GM04503 (cell line): ENCODE measurements at regions not wholly inside any gene's neighbourhood (a gene's known extent, or its start where the extent isn't known, plus 50 kb on each side); places are given as distances from the start of the nearest gene placed in this dataset.

Source experiments
- DNase-seq: peaks from one replicate; pipeline ENCODE4 v3.0.0-alpha.2; 2012; ENCODE audit warnings: low read depth

DNA sequence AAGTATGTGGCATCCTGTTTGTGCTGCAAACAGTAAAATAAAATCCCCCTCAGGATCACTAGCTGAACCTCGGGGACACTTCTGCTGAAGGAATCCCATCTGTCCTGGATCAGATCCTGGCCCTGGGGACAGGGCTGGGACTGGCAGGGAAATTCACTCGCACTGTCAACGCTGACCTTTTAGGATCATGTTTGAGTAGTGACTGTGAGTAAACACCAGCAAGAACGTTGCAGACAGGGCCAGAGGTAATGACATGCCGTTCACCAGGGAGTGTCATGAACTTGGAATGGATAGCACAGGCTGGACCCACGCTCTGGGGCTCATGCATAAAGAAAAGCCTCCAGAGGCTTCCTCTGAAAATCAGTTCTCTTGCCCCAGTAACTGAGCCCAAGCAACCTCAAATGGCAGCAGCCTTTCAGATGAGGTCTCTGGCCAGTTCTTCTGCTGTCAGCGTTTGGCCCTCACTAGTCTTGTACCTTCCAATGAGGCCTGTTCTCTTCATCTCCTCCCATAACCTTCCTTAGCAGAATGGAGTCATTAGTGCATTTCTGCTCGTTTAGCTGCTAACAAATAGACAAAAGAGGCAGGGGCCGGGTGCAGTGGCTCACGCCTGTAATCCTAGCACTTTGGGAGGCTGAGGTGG lies 51.0 kb upstream of the BARX2 start:
- no peak for DNase-seq

DNA sequence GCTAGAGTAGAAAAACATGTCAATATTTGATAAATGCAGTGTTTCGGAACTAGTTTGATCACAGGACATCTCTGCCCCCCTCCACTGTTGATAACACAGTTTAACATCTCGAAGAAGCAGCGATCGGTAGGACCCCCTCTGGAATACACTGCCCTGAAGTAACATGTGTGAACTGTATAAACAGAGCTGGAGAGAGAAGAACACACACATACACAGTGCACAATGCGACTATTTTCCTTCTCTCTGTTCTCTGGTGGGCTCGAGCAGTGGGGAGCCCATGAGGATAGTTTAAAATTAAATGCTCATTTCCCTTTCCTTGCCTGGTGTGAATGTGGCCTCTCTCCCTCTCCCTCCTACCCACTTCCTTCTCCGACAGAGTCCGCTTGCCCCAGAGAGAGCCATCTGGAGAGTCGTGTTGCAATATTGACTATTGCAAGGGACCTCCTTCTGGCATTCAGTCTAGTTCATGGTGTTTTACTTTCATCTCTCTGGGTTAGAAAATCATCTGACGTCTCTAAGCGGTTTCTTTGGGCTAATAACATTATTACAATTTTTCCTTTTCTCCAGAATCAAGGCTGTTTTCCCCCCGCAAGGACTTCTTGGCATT lies 51.6 kb upstream of the BARX2 start:
- no peak for DNase-seq

DNA sequence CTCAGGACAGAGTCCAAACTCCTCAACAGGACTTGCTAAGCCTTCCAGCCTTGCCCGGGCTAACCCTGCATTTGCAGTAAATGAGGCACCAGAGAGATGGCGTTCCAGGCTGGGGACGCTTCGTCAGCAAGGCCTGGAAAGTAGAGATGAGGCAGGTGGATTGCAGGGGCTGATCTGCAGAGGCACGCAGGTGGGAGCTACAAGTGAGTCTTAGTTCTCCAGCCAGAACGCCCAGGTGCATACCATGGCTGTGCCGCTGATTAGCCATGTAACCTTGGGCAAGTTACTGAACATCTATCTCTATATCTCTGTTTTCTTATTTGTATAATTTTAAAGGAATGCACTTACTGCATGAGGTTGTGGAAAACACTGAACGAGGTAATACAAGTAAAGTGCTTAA lies 52.7 kb upstream of the BARX2 start:
- DNase-seq = no peak

DNA sequence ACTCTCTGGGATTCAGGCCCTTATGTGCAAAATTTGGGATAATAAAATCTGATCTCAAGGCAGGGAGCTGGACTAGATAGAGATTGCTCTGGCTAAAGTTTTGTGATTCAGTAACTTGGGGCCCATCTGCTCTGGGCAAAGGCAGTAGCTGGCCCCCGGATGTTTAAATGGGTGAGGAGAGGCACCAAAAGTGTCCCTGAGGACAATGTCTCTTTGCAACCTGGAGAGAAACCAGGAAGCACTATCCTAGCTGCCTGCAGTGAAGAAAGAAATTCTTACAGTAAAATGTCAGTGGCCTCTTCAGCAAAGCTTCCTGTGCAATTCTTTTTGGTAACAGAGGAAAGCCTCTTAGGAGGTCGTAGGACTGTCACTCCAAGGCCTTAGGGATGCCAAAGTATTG lies 54.6 kb upstream of the BARX2 start:
- DNase-seq = no peak

DNA sequence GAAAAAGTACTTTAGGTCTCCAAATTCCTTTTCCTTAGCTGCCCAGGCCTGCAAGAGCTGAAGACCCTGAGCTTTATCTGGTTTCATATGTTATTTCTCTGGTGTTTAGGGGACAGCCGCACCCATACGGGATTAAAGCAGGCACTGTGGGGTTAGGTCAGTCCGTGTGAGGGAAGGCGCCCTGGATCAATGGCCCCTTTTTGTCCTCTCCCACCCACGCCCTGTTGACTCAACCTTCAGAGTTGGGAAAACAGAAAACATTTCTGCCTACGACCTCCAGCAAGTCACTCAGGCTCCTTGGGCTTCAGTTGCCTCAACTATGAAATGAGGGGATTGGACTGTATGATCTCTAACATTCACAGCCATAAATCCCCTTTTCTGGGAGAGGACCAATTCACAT lies 55.2 kb upstream of the BARX2 start:
- no peak for DNase-seq

DNA sequence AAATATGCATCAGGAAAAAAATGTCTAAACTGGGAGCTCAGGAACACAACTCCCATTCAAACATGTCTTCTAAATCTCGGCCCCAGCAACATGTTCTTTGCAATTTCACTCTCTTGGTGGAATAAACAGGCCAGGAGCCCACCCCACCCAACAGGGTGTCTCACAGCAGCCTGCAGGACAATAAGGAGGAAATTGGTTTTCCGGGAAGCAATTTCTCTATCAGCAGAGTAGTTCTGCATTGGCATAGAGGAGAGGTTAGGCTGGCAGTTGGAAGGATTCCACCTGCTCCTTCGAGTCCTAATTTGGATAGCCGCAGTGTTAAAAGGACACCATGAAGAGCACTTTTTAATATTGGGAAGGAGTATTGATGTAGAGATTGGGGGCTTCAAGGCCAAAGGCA lies 55.9 kb upstream of the BARX2 start:
- DNase-seq = no peak

DNA sequence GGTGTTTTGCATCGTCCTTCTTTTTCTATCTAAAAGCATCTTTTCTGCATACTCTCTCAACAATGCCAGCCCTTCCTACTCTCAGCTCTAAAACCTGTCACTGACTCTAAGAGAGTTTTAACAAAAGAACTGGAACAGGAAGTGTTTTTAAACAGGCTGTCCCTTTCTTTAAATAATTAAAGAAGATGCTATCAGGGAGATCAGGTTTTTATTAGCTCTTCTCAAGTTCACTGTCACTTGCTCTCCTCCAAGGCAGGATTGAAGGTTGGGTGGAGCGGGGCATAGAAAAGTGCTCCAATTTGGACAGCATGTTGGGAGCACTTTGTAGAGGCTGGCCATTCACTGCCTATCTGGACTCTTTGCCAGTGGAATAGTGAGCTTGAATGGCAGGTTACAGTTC lies 56.4 kb upstream of the BARX2 start:
- DNase-seq = no peak

DNA sequence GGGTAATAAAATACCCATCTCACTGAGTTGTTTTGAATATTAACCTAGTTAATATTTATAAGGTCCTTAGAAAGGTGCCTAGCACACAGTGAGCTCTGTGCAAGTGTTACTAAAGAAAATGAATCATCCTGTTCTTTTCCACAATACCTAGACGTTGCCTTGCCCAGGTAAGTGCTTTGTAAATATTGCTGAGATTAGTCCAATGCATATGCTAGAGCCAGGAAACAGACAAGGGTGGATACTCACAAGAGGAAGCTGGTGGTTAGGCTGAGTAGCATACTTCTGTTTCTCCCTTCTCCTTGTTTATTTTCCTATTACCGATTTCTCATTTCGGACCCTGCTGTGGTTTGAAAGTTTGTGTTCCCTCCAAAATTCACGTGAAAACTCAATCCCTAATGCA lies 58.1 kb upstream of the BARX2 start:
- DNase-seq = no peak

DNA sequence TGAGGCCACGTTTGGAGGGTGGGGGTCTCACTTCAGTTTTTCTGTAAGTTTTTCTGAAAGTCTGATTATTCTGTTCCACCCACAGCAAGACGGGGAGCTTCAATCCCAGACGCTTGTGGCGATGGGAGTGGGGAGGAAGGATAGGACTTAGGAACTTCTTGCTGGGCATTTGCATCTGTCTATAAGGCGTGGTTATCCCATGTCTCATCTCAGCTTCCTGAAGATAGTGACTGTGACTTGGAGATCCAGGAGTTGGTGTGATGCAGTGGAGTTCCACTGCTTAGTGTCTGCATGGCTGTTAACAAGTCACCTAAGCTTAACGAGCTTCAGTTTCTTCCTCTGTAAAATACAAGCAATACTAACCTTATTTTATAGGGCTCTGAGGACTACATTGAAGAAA lies 58.9 kb upstream of the BARX2 start:
- DNase-seq = no peak

DNA sequence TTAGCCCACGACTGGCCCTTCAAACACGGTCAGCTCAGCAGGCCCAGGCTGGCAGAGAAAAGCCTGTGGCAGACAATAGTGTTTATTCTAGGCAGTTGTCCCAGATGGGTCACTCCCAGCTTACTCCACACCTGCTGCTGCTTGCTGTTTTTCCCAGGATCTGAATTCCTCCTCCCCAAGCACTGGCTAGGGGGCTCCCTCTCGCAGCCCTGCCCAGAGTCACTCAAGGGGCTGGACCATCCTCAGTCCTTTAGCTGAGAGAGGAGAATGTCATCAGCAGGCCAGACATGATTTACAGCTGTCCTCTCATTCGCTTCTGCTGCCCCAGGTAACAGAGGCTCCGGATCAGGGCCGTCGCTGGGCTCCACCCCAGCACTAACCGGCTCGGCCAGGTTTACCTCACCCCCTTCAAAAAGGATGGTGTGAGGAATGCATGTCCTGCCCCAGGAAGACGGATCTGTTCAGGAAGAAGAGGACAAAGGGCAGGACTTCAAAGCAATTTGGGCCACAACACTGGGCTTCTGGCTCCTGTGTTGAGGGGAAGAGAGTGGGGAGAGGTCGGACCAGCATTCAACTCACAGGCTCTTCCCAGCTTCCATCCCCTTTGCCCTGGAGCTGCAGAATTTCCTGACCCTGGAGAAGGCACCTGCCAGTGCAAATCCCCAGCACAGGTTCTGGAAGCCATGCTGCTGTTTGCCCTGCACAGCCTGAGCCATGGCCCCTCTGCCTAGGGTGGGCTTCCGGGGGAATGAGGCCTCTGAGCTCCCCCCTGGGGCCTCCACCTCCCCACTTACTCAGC lies 59.7 kb upstream of the BARX2 start:
- no peak for DNase-seq

DNA sequence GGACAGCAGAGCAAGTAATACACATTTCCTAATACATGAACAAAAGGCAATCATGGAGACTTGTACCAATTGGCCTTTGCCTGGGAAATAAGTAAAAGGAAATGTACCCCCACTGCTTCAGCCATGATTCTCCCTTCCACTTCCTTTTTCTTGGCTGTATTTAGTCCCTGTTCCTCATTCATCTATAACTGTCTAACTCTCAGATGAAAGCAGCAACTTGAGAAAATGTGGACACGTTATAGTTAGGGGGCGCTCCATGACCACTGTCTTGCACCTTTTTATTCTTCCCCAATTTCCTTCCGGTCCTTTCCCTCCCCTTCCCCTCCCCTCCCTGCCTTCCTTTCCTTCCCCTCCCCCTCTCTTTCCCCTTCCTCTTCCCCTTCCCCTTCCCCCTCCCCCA lies 61.3 kb upstream of the BARX2 start:
- no peak for DNase-seq

DNA sequence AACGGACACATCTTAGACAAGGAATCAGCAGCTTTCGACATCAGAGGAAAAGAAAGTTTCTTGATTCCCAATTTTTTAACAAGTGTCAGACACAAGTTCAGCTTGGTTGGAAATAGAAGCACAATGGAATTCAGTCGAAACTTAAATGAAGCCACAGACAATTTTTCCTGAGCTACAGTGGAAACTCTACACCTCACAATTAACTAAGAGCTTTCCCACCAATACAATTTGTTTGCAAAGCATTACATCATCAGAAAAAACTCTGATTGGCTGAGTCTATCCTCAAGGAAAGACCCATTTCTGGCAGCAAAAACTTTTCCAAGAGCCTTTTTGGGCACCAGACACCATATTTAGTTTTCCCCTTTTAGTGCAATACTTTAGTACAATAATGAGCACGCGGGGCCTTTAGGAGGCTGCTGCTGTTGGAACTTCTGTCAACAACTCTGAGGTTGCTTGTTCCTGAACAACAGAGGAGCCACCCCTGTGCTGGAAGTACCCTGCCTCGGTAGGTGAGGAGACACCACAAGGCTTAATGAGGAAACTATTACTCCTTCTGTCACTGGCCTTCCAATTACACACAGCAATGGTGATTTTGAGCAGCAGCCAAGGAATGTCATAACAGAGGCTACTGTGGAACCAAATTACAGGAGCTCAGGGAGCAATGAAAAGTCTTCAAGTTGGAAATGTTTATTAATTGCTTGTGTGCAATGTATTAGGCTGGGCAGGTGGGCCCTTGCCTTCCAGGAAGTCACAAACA lies 61.9 kb upstream of the BARX2 start:
- DNase-seq = no peak

DNA sequence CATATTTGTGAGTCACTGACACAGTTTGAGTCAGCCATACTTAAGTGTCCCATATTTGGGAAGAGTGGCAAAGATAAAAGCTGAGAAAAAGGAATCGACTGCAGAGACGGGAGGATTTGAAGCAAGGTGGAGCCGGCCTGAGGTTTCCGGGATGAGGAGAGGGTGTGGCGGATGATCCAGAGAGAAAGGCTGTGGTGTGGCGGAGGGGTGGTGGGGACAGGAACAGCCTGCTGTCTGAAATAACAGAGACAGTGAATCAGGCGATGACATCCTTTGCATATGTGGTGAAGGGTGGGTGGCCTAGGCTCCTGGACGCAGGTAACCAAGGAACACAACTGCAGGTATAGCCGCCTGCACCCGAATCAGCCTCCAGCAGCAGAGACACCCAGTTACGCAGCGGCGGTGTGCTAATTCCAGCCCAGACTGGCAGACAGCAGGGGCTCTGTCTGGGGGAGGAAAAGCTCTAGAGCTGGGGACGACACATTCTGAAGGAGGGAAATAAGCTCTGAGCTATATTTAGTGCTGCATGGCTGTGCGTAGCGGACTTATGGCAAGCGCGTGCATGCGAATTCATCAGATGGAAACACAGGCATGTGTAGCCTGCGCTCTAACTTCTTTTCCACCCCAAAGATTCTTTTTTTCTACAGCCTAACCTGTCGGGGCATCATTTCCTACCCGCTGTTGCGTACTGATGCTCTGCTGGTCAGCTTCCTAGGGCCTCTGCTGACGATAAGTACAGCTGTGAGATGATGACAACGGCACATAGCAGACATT lies 62.7 kb upstream of the BARX2 start:
- no peak for DNase-seq

DNA sequence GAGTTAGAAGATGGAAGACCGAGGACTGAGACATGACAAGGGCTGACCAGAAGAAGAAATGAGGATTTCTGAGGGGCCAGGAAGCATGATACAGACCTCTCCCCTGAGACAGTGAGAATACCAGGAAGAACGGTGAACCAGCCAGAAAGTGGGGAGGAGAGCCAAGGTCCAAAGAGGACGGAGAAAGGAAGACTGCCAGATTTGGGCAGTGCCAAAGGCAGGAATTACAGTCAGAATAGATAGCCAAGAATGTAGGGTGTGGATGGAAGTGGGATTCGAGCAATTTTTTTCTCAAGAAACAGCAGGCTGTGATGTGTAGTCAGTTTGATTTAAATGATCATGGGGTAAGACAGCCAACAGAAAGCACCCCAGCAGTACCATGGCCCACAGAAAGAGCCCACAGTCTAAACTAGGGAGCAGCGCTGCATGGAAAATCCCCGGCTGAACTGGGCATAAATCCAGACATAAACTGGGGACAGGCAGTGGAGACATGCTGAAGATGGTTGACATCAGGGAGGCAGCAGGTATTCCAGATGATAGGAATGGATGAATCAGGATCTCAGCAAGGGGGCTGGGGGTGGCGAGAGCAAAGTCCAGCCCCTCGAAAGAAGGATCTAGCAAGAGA lies 67.3 kb upstream of the BARX2 start:
- no peak for DNase-seq

DNA sequence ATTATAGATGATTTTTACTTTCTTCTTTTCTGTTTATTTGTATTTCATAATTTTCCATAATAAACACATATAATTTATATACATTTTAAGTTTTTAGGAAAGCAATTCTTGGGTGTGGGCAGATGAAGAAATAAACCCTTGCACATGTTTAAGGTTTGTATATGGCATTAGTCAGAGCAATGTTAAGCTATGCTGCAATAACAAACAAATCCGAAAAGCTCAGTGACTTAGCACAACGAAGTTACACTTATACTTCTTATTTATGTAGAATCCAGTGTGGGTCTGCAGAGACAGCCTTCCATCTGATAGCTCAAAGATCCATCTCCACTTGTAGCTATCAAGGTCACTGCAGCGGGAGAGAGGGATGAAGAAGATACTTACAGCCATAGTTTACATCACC lies 68.5 kb upstream of the BARX2 start:
- no peak for DNase-seq

DNA sequence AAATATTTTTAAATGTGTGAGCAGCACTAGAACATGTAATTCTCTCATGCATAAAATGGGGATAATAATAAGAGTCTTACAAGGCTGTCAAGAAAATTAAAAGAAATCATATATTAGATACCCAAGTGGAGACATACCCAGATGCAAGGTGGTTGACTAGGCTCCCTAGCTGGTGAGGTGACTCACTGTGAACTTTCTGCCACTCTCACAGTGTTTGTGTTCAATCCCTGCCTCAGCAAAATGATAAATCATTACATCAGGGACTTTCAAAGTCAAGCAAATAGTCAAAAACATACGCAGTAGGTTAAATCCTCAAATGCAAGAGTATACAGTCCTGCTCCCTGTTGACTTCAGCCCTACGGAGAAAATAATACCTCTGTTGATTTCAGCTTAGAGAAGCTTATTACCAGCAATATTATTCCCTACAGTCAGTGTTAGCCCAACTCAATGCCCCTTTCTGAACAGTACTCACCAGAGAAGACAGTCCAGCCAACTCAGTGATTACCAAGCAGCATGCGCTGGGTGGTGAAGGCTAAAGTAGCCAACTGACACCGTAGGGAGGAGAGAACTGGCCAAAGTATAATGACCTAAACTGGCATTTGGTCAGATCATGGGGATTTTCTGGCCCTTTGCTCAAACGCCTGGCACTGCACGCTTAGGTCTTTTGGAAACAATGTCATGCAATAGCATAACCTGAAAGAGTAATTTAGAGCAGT lies 73.1 kb upstream of the BARX2 start:
- no peak for DNase-seq

DNA sequence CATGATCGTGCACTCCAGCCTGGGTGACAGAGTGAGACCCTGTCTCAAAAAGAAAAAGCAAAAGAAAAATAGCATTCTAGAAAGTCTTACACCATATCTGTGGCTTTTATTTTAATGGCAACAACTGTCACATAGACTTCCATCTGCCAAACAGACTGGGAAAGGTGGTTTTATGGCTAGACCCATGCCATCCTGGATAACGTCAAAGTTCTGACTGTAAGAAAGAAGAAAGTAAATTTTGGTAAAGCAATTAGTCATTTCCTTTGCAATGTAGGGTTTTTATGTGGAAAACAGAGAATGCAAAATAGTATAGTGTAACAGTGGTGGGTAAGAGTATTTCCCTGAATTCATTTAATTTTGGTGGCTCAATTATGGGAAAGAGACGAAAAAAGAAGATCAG lies 75.5 kb upstream of the BARX2 start:
- no peak for DNase-seq

DNA sequence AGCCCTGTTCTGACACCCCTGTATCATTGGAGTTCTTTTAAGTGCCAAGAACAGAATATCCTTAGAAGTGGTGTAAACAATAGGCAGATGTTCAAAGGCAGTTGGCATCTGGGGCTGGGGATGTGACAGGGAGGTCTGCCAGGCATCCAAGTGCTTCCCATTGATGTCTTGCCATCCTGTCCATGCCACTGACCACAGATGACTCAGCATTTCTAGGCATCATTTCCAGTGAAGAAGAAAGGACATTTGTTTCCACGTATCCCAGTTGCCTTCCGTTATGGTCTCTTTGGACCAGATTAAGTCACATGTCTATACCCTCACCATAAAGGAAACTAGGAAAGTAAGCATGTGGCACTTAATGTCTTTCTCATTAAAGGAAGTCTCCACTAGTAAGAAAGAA lies 76.7 kb upstream of the BARX2 start:
- DNase-seq = no peak

DNA sequence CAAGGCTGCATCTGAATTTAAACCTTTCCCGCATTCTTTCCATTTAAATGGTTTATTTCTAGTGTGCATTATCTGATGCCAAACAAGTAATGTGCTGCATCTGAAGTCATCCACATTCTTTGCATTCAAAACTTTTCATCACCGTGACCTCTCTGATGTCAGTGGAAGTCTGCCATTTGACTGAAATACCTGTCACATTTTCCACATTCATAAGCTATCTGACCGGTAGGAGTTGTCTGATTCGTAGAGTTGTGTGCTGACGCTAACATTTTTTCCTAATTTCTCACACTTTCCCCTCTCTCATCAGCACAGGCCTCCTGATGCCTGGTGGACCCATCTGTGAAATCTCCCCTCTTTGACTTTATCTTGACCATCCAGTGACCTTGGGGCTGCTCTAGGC lies 79.9 kb upstream of the BARX2 start:
- DNase-seq = no peak

DNA sequence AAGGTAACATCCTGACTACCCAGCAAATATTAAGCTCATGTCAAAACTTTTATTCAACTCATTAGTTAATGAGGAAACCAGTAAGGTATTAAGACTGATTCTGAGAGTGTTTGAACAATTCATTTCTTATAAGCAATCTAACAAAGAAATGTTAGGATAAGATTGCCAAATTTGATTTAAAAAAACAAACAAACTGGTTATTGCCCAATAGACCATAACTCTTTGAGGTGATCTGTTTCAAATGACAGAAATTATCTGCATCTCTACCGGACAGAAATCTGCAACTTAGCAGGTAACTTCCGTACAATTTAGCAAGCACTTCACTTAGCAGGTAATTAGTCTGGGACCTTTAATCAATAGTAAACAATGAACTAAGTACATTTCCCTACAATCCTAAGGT lies 82.9 kb upstream of the BARX2 start:
- no peak for DNase-seq

DNA sequence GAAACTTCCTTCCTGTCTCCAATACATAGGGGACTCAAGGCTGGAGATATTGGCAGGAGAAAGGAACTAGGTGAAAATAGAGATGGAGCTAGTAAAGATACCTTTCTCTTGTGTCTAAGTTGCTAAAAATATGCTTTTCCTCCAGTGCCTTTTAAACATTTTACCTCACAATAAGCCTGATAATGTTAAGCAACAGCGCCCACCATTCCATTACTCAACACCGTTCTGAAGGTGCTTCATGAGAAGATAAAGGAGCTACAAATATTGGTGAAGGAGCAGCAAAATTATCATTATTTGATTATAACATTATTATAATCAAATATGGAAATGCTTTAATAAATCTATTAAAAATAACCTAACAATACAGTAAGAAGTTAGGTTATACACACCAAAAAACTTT lies 83.6 kb upstream of the BARX2 start:
- DNase-seq = no peak
